GM18508 (cell line): ENCODE measurements at regions not wholly inside any gene's neighbourhood (a gene's known extent, or its start where the extent isn't known, plus 50 kb on each side); places are given as distances from the start of the nearest gene placed in this dataset.

ENCODE experiments used
- ATAC-seq: cut with Tn5 transposase; IDR thresholded peaks from one replicate; pipeline ENCODE4 v1.9.1; 2021; ENCODE audit warnings: moderate number of reproducible peaks; ENCODE audit not compliant: insufficient read depth, unreplicated experiment

DNA sequence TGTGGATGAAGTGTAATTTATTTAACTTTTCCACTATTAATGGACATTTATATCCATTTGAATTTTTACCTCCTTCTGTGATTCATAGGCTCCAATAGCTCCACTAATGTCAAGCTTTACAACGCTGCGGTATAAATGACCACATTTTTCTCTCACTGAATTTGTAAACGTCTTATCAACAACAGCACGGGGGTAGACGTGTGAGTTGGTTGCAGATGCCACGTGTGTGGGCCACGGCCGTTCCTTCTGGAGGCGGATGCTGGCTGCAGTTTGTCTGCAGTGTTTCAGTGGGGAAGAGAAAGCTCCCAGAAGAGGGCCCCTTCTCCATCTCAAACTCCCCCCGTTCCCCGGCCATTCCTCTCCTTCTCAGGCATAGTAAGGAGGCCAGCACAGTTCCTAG, 68.2 kb upstream of the XYLT1 start:
- no peak for ATAC-seq

DNA sequence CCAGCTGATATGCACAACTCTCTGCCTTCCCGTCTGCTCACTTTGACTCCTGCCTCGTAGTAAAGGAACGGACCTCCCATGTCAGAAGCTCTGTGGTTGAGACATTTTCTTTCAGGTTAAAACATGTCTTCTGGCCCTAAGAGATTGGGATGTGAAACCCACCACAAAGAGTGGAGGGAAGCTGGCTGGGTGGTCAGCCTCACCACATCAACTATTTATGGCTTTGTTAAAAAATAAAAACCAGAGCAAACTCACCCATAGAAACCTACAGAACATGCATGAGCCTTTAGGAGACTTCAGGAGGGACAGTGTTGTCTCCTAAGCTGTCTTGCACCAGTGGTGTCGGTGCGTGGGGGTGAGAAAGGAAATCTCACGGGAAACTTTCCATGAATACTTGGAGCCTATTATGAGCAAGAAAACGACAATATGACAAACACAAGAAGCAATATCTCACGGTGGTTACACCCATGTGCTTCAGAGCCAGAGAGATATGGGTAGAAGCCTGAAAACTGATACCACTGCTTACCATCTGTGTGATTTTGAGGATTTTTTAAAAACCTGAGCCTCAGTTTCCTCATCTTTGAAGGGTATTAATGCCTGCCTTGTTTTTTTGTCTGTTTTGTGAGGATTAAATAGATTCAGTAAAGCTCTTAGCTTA, 61.7 kb upstream of the XYLT1 start:
- no peak for ATAC-seq

GRCh38 chr16:17529982-17530760, 59.4 kb upstream of the XYLT1 start:
- ATAC-seq, result peak; percentile 66

- no peak for ATAC-seq
These were observed 56.5 kb upstream of the XYLT1 start for GRCh38 chr16:17526956-17527937.

GRCh38 chr16:17524656-17525055, 53.9 kb upstream of the XYLT1 start:
- ATAC-seq, result no peak

- no peak for ATAC-seq
These were observed 49.8 kb upstream of the XYLT1 start for GRCh38 chr16:17520561-17520960.
